Transverse colon (tissue), 3 donors: ENCODE measurements at regions not wholly inside any gene's neighbourhood (a gene's known extent, or its start where the extent isn't known, plus 50 kb on each side); places are given as distances from the start of the nearest gene placed in this dataset.

Experiments
- EP300 ChIP-seq: sonication (generic); formaldehyde crosslinking; IDR thresholded peaks from one replicate; pipeline ENCODE4 v1.6.1; 2017; ENCODE audit warnings: antibody characterized with exemption, low read depth
- POLR2A ChIP-seq: fragments of 450-650 bp; IDR thresholded peaks from one replicate; pipeline ENCODE4 v1.6.1; 2016; ENCODE audit warnings: antibody characterized with exemption, mild to moderate bottlenecking, moderate library complexity
- TF ChIP-seq, protein P1 (sequence below), 5 experiments: fragments of 200-600 bp in 3 of 5; fragments of 450-650 bp in 2 of 5; sonication (generic) in 3 of 5; IDR thresholded peaks; 1 replicate in 2 of 5; 2 replicates in 3 of 5; pipeline ENCODE4 v1.5.1; 2016 to 2017; ENCODE audit warnings: antibody characterized with exemption in 5 of 5, inconsistent platforms in 3 of 5, mild to moderate bottlenecking in 2 of 5, moderate library complexity in 1 of 5

GRCh38 chr3:6468589-6468988 is 392.3 kb upstream of the GRM7 start:
- TF ChIP-seq, protein P1, sequence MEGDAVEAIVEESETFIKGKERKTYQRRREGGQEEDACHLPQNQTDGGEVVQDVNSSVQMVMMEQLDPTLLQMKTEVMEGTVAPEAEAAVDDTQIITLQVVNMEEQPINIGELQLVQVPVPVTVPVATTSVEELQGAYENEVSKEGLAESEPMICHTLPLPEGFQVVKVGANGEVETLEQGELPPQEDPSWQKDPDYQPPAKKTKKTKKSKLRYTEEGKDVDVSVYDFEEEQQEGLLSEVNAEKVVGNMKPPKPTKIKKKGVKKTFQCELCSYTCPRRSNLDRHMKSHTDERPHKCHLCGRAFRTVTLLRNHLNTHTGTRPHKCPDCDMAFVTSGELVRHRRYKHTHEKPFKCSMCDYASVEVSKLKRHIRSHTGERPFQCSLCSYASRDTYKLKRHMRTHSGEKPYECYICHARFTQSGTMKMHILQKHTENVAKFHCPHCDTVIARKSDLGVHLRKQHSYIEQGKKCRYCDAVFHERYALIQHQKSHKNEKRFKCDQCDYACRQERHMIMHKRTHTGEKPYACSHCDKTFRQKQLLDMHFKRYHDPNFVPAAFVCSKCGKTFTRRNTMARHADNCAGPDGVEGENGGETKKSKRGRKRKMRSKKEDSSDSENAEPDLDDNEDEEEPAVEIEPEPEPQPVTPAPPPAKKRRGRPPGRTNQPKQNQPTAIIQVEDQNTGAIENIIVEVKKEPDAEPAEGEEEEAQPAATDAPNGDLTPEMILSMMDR (IDR thresholded peaks at IDR 0.05) = no peak
- TF ChIP-seq POLR2A (no peak), EP300 (no peak)
